ENCODE measurements at regions not wholly inside any gene's neighbourhood (a gene's known extent, or its start where the extent isn't known, plus 50 kb on each side); places are given as distances from the start of the nearest gene placed in this dataset.

DNA sequence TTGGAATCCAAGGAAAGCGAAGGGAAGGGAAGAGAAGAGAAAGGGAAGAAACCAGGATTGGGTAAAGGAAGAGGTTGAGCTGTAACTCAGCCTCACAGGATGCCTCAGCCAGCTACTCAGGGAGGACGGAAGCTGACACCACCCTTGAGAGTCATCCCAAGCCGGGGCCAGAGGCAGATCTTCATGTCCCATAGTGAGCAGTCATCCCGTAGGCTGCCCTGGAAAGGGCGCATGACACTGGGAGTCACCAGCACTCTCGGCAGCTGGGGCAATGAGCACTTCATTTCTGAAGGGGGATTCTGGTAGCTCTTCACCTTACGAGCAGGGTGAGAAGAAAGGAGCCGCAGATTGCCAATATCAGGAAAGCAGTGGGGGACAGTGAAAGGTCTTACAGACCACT is 60.1 kb upstream of the PCSK6 start:
- no peak overlapping the region for H3K4me3 ChIP-seq (ENCODE audit: low read length)
- POLR2A ChIA-PET: no interaction called here
- peaks cover 0 to 11% of the 10 kb centered on the region in 2 experiments for H3K9me3 ChIP-seq (ENCODE audit: control insufficient read depth in 1 of 2, insufficient read depth in 1 of 2, low read length in 2 of 2)
- H3K27me3 Mint-ChIP-seq: peaks cover 37% of the 10 kb centered on the region
- no peak overlapping the region for H3K4me3 Mint-ChIP-seq
- CTCF ChIA-PET: no interaction called here
- H3K36me3 ChIP-seq (ENCODE audit: insufficient read depth, low read length): no peaks in the 10 kb centered on the region
- intact Hi-C loops (cut with DNase I, micrococcal nuclease): no loop called here
- peaks cover 3 to 5% of the 10 kb centered on the region in 2 experiments for H3K27me3 ChIP-seq (ENCODE audit: control insufficient read depth in 1 of 2, insufficient read depth in 2 of 2, low read length in 2 of 2)
- TF ChIP-seq, protein P1, sequence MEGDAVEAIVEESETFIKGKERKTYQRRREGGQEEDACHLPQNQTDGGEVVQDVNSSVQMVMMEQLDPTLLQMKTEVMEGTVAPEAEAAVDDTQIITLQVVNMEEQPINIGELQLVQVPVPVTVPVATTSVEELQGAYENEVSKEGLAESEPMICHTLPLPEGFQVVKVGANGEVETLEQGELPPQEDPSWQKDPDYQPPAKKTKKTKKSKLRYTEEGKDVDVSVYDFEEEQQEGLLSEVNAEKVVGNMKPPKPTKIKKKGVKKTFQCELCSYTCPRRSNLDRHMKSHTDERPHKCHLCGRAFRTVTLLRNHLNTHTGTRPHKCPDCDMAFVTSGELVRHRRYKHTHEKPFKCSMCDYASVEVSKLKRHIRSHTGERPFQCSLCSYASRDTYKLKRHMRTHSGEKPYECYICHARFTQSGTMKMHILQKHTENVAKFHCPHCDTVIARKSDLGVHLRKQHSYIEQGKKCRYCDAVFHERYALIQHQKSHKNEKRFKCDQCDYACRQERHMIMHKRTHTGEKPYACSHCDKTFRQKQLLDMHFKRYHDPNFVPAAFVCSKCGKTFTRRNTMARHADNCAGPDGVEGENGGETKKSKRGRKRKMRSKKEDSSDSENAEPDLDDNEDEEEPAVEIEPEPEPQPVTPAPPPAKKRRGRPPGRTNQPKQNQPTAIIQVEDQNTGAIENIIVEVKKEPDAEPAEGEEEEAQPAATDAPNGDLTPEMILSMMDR (IDR thresholded peaks at IDR 0.05): no peak
- ATAC-seq (ENCODE audit: poor library complexity) (no peak), DNase-seq (no peak)
- no peak overlapping the region for H3K27ac ChIP-seq (ENCODE audit: low read depth in 1 of 2, low read length in 2 of 2)
- H3K4me1 Mint-ChIP-seq (ENCODE audit: low read depth): no peaks in the 10 kb centered on the region
- peaks cover 6% of the 10 kb centered on the region for H3K9me3 Mint-ChIP-seq
- H3K27ac Mint-ChIP-seq: no peak overlapping the region
- no peaks in the 10 kb centered on the region for H3K36me3 Mint-ChIP-seq (ENCODE audit: low read depth)
- no peaks in the 10 kb centered on the region for H3K4me1 ChIP-seq (ENCODE audit: insufficient read depth, low read length)

DNA sequence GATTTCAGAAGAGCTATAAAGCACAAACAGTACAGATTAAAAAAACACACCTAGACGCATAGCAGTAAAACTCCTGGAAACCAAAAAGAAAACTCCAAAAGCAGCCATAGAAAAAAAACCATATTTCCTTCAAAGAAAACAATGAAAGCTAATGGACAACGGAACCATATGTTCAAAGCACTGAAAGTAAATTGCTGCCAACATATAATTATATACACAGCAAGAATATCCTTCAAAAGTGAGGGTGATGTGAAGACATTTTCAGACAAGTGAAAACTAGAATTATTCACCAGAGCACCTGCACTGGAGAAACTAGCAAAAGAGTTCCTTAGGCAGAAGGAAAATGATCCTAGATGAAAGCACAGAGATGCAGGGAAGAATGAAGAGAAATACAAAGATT is 58.2 kb upstream of the PCSK6 start:
- TF ChIP-seq, protein P1 (IDR thresholded peaks at IDR 0.05): no peak
- H3K4me1 Mint-ChIP-seq (ENCODE audit: low read depth): no peaks in the 10 kb centered on the region
- ATAC-seq (ENCODE audit: poor library complexity) (no peak), DNase-seq (no peak)
- Histone ChIP-seq H3K9me3 (ENCODE audit: control insufficient read depth in 1 of 2, insufficient read depth in 1 of 2, low read length in 2 of 2) (peaks cover 0 to 14% of the 10 kb centered on the region in 2 experiments), H3K36me3 (ENCODE audit: insufficient read depth, low read length) (no peaks in the 10 kb centered on the region), H3K27me3 (ENCODE audit: control insufficient read depth in 1 of 2, insufficient read depth in 2 of 2, low read length in 2 of 2) (peaks cover 5 to 8% of the 10 kb centered on the region in 2 experiments), H3K27ac (ENCODE audit: low read depth in 1 of 2, low read length in 2 of 2) (no peak overlapping the region), H3K4me1 (ENCODE audit: insufficient read depth, low read length) (no peaks in the 10 kb centered on the region), H3K4me3 (ENCODE audit: low read length) (no peak overlapping the region)
- no peaks in the 10 kb centered on the region for H3K36me3 Mint-ChIP-seq (ENCODE audit: low read depth)
- no peak overlapping the region for H3K27ac Mint-ChIP-seq
- CTCF ChIA-PET: no interaction called here
- intact Hi-C loops (cut with DNase I, micrococcal nuclease): no loop called here
- H3K9me3 Mint-ChIP-seq: peaks cover 6% of the 10 kb centered on the region
- H3K4me3 Mint-ChIP-seq: no peak overlapping the region
- POLR2A ChIA-PET: no interaction called here
- peaks cover 49% of the 10 kb centered on the region for H3K27me3 Mint-ChIP-seq

DNA sequence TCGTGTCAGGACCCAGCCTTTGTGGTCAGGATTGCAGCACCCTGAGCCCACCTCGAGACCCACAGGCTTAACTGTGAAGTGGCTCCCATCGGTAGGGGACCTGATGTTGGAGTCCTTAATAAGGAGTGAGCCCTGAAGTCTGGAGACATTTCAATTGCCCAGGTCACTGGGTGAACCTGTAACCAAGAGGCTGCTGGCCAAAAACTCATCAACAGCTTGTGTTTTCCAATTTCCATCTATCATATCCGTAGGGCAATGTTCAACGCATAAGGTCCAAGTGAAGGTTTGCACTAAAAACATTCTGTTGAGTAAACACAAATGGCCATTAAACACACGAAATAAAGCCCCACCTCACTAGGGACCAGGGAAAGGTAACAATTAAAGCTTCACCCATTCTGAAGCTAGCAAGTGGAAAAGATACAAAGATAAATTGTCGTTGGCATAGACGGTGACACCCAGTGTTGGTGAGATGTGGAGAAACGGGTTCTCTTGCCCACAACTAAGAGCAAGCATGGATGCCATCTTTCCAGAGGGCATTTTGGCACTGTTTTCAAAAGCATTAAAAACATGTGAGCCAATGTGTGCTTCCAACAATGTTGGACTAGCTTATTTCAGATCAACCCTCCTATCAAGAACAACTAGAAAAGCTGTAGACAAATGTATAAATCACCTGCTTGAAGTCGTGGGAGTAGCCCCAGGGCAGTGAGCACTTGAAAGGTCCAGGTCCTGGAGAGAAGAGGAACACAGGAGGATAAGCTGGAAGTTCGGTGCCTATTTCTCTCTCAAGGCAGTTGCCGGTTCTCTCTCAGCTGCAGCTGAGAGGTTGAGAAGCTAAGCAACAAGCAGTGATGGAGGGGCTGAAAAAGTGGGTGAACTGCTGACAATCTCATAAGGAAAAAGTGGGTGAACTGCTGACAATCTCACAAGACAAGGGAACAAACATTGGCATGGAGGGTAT is 56.3 kb upstream of the PCSK6 start:
- ChIA-PET POLR2A (no interaction called here), CTCF (no interaction called here)
- ATAC-seq (ENCODE audit: poor library complexity) (no peak), DNase-seq (no peak)
- Histone ChIP-seq H3K27me3 (ENCODE audit: control insufficient read depth in 1 of 2, insufficient read depth in 2 of 2, low read length in 2 of 2) (peaks cover 5 to 8% of the 10 kb centered on the region in 2 experiments), H3K4me1 (ENCODE audit: insufficient read depth, low read length) (no peaks in the 10 kb centered on the region), H3K4me3 (ENCODE audit: low read length) (no peak overlapping the region), H3K9me3 (ENCODE audit: control insufficient read depth in 1 of 2, insufficient read depth in 1 of 2, low read length in 2 of 2) (peaks cover 0 to 15% of the 10 kb centered on the region in 2 experiments), H3K36me3 (ENCODE audit: insufficient read depth, low read length) (no peaks in the 10 kb centered on the region), H3K27ac (ENCODE audit: low read depth in 1 of 2, low read length in 2 of 2) (no peak overlapping the region)
- Mint-ChIP-seq H3K27ac (no peak overlapping the region), H3K4me3 (no peak overlapping the region), H3K9me3 (peaks cover 6% of the 10 kb centered on the region), H3K36me3 (ENCODE audit: low read depth) (no peaks in the 10 kb centered on the region), H3K27me3 (peaks cover 45% of the 10 kb centered on the region), H3K4me1 (ENCODE audit: low read depth) (no peaks in the 10 kb centered on the region)
- TF ChIP-seq, protein P1 (IDR thresholded peaks at IDR 0.05): no peak
- intact Hi-C loops (cut with DNase I, micrococcal nuclease): no loop called here
